Upper lobe of left lung (tissue), 6 donors: ENCODE measurements at regions not wholly inside any gene's neighbourhood (a gene's known extent, or its start where the extent isn't known, plus 50 kb on each side); places are given as distances from the start of the nearest gene placed in this dataset.
"Not testable (repeated sequence)": the region's sequence is repeated elsewhere in the genome, so short reads cannot be mapped to it uniquely, and the experiment has no call there.

Source experiments
- ATAC-seq, 2 donors: fragments of 200-7000 bp; cut with Tn5 transposase; one replicate each; pipeline ENCODE4 v1.9.1; 2022; ENCODE audit warnings: mild to moderate bottlenecking in 2 of 2, moderate library complexity in 2 of 2; ENCODE audit not compliant: low FRiP score in 2 of 2
- DNase-seq, 2 donors: peaks; one replicate each; pipeline ENCODE4 v3.0.0-alpha.2; 2019 to 2020
- H3K27ac ChIP-seq, 4 donors: fragments of 200-600 bp; sonication (generic); one replicate each; pipeline ENCODE4 v1.5.1; 2016 to 2019
- H3K27me3 ChIP-seq, 4 donors: fragments of 200-600 bp; sonication (generic); one replicate each; pipeline ENCODE4 v1.5.1; 2017 to 2019
- H3K36me3 ChIP-seq, 4 donors: fragments of 200-600 bp; sonication (generic); one replicate each; pipeline ENCODE4 v1.5.1; 2016 to 2019
- H3K4me1 ChIP-seq, 4 donors: fragments of 200-600 bp; sonication (generic); one replicate each; pipeline ENCODE4 v1.5.1; 2018 to 2019
- H3K4me3 ChIP-seq, 4 donors: fragments of 200-600 bp; sonication (generic); one replicate each; pipeline ENCODE4 v1.5.1; 2017 to 2019; ENCODE audit warnings: mild to moderate bottlenecking in 2 of 4, moderate library complexity in 1 of 4
- H3K9me3 ChIP-seq, 4 donors: fragments of 200-600 bp; sonication (generic); one replicate each; pipeline ENCODE4 v1.5.1; 2018 to 2019
- EP300 ChIP-seq, 4 donors: sonication (generic); formaldehyde crosslinking; IDR thresholded peaks; one replicate each; pipeline ENCODE4 v1.5.1; 2017; ENCODE audit warnings: antibody characterized with exemption in 4 of 4, control low read depth in 2 of 4
- POLR2A ChIP-seq, 4 donors: fragments of 450-650 bp; IDR thresholded peaks; one replicate each; pipeline ENCODE4 v1.5.1; 2016 to 2017; ENCODE audit warnings: antibody characterized with exemption in 4 of 4, mild to moderate bottlenecking in 2 of 4
- POLR2AphosphoS5 ChIP-seq, 2 donors: sonication (generic); formaldehyde crosslinking; IDR thresholded peaks; one replicate each; pipeline ENCODE4 v1.5.1; 2017; ENCODE audit warnings: antibody characterized with exemption in 2 of 2
- WGBS, 2 donors: methylation state at CpG; one replicate each; pipeline ENCODE4 v1.1.5; 2017 to 2018; 5-methylcytosine and 5-hydroxymethylcytosine counted together
- TF ChIP-seq, protein P1 (sequence below), 6 experiments: fragments of 450-650 bp in 4 of 6; fragments of 200-600 bp in 2 of 6; sonication (generic) in 2 of 6; IDR thresholded peaks; one replicate each; pipeline ENCODE4 v1.5.1; 2016 to 2019; ENCODE audit warnings: antibody characterized with exemption in 6 of 6
- donor health status: DM: no; HTN: no; CAD: no; lungs with moderate emphysema.
- donor health status: DM: no; HTN: yes; CAD: no; lungs with severe emphysema.

GRCh38 chr3:18526667-18527066 lies 101.5 kb upstream of the SATB1 start:
- Histone ChIP-seq H3K4me3 (no peak overlapping the region), H3K27me3 (no peaks in the 10 kb centered on the region), H3K36me3 (no peaks in the 10 kb centered on the region), H3K27ac (no peak overlapping the region), H3K4me1 (no peaks in the 10 kb centered on the region), H3K9me3 (peaks cover 0 to 2% (median 0%) of the 10 kb centered on the region in 4 donors)
- TF ChIP-seq, protein P1, sequence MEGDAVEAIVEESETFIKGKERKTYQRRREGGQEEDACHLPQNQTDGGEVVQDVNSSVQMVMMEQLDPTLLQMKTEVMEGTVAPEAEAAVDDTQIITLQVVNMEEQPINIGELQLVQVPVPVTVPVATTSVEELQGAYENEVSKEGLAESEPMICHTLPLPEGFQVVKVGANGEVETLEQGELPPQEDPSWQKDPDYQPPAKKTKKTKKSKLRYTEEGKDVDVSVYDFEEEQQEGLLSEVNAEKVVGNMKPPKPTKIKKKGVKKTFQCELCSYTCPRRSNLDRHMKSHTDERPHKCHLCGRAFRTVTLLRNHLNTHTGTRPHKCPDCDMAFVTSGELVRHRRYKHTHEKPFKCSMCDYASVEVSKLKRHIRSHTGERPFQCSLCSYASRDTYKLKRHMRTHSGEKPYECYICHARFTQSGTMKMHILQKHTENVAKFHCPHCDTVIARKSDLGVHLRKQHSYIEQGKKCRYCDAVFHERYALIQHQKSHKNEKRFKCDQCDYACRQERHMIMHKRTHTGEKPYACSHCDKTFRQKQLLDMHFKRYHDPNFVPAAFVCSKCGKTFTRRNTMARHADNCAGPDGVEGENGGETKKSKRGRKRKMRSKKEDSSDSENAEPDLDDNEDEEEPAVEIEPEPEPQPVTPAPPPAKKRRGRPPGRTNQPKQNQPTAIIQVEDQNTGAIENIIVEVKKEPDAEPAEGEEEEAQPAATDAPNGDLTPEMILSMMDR (IDR thresholded peaks at IDR 0.05), result no peak
- no peak for TF ChIP-seq EP300 (IDR thresholded peaks at IDR 0.05)
- no peak for TF ChIP-seq POLR2A (IDR thresholded peaks at IDR 0.05)
- TF ChIP-seq POLR2AphosphoS5 (IDR thresholded peaks at IDR 0.05), result no peak
- ATAC-seq, result no peak
- no peak for DNase-seq

DNA sequence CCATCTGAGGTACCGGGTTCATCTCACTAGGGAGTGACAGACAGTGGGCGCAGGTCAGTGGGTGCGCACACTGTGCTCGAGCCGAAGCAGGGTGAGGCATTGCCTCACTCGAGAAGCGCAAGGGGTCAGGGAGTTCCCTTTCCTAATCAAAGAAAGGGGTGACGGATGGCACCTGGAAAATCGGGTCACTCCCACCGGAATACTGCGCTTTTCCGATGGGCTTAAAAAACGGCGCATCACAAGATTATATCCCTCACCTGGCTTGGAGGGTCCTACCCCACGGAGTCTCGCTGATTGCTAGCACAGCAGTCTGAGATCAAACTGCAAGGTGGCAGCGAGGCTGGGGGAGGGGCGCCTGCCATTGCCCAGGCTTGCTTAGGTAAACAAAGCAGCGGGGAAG lies 91.0 kb upstream of the SATB1 start:
- DNase-seq, H3K27me3 ChIP-seq, ATAC-seq, H3K4me3 ChIP-seq, H3K36me3 ChIP-seq, H3K27ac ChIP-seq, H3K9me3 ChIP-seq, H3K4me1 ChIP-seq: not testable (repeated sequence)
- 90 to 95% methylated on average over 13 to 19 of the region's 19 CpGs for WGBS, 2 donors

DNA sequence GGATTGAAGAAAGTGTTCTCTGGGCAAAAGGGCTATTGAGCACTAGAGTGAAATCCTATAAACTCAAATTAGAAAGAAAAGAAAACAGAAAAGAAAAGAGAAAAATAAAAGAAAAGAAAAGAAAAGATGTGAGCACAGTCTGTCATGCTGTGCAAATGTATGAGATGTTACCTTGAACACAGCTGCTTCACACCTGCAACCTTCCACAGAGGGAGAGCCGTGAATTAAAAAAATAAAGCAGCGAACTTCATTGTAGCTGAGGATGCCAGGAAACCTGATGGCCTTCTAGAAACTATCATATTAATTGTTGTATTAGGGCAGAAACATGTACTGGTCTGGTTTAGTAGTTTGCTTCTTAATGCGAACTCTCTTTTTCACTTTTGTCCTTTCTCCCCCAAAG lies 88.0 kb upstream of the SATB1 start:
- DNase-seq (no peak), ATAC-seq (no peak)
- Histone ChIP-seq H3K9me3 (no peaks in the 10 kb centered on the region), H3K4me3 (no peak overlapping the region), H3K27me3 (no peaks in the 10 kb centered on the region), H3K27ac (no peak overlapping the region), H3K36me3 (no peaks in the 10 kb centered on the region), H3K4me1 (no peaks in the 10 kb centered on the region)
- TF ChIP-seq EP300 (IDR thresholded peaks at IDR 0.05), result no peak
- 86 to 91% methylated on average over 3 of the region's 3 CpGs for WGBS, 2 donors

- H3K9me3 ChIP-seq, result no peaks in the 10 kb centered on the region
- H3K4me3 ChIP-seq, result no peak overlapping the region
- DNase-seq (no peak), ATAC-seq (peak in 1 of 2 donors; percentile 41)
- no peaks in the 10 kb centered on the region for H3K4me1 ChIP-seq
- 82 to 85% methylated on average over 1 of the region's 1 CpG for WGBS, 2 donors
- no peaks in the 10 kb centered on the region for H3K36me3 ChIP-seq
- no peak overlapping the region for H3K27ac ChIP-seq
- no peaks in the 10 kb centered on the region for H3K27me3 ChIP-seq
- no peak for TF ChIP-seq EP300 (IDR thresholded peaks at IDR 0.05)
- no peak for TF ChIP-seq POLR2AphosphoS5 (IDR thresholded peaks at IDR 0.05)
- TF ChIP-seq, protein P1 (IDR thresholded peaks at IDR 0.05), result no peak
- TF ChIP-seq POLR2A (IDR thresholded peaks at IDR 0.05), result no peak
Measured at GRCh38 chr3:18512007-18512406, 86.9 kb upstream of the SATB1 start.

DNA sequence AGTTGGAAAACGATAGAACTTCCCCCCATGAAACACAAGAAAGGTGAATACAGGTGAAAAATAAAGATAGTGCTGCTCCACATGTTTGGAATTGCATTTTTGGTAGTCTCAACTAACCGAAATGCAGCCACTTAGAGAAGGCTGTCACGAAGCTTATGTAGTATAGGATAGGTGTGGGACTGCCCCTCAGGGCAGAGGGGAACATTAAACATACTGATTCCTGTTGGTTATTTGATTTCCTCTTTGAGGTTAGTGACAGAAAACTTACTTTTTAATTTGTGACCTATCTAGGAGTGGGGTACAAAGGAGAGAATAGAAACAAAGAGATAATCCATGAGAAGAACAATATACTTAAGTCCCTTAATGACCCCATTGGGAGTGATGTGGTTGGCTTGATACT lies 85.8 kb upstream of the SATB1 start:
- no peaks in the 10 kb centered on the region for H3K9me3 ChIP-seq
- no peak for DNase-seq
- no peak for TF ChIP-seq POLR2A (IDR thresholded peaks at IDR 0.05)
- TF ChIP-seq, protein P1 (IDR thresholded peaks at IDR 0.05), result no peak
- no peak for TF ChIP-seq POLR2AphosphoS5 (IDR thresholded peaks at IDR 0.05)
- no peak for TF ChIP-seq EP300 (IDR thresholded peaks at IDR 0.05)
- 72 to 82% methylated on average over 3 of the region's 3 CpGs for WGBS, 2 donors
- no peak overlapping the region for H3K4me3 ChIP-seq
- ATAC-seq, result no peak
- no peaks in the 10 kb centered on the region for H3K27me3 ChIP-seq
- no peak overlapping the region for H3K27ac ChIP-seq
- H3K4me1 ChIP-seq, result no peaks in the 10 kb centered on the region
- H3K36me3 ChIP-seq, result no peaks in the 10 kb centered on the region

GRCh38 chr3:18507333-18507732 lies 82.2 kb upstream of the SATB1 start:
- DNase-seq, result no peak
- TF ChIP-seq EP300 (IDR thresholded peaks at IDR 0.05), result no peak
- no peak for TF ChIP-seq POLR2A (IDR thresholded peaks at IDR 0.05)
- TF ChIP-seq, protein P1 (IDR thresholded peaks at IDR 0.05), result no peak
- no peak for TF ChIP-seq POLR2AphosphoS5 (IDR thresholded peaks at IDR 0.05)
- Histone ChIP-seq H3K27me3 (no peaks in the 10 kb centered on the region), H3K27ac (no peak overlapping the region), H3K4me3 (no peak overlapping the region), H3K9me3 (no peaks in the 10 kb centered on the region), H3K4me1 (no peaks in the 10 kb centered on the region), H3K36me3 (no peaks in the 10 kb centered on the region)
- no peak for ATAC-seq
- WGBS, 2 donors, result 75 to 92% methylated on average over 2 of the region's 2 CpGs
